Thymus (tissue), 11 donors: ENCODE measurements at regions not wholly inside any gene's neighbourhood (a gene's known extent, or its start where the extent isn't known, plus 50 kb on each side); places are given as distances from the start of the nearest gene placed in this dataset.

ENCODE experiments used
- DNase-seq, 9 donors: peaks; one replicate each; pipeline ENCODE4 v3.0.0-alpha.2; 2013; ENCODE audit warnings: low spot score in 9 of 9, low read depth in 6 of 9, missing footprints in 1 of 9
- H3K27ac ChIP-seq, 2 donors: one replicate each; pipeline ENCODE4 v1.5.1; 2013; ENCODE audit warnings: control low read depth in 1 of 2, low read depth in 1 of 2, low read length in 1 of 2, mild to moderate bottlenecking in 1 of 2, moderate library complexity in 1 of 2
- H3K27me3 ChIP-seq, 2 donors: one replicate each; pipeline ENCODE4 v1.5.1; 2013; ENCODE audit warnings: low read length in 1 of 2; ENCODE audit not compliant: control insufficient read depth in 2 of 2, insufficient read depth in 1 of 2
- H3K36me3 ChIP-seq, 2 donors: one replicate each; pipeline ENCODE4 v1.5.1; 2013; ENCODE audit warnings: low read length in 1 of 2, mild to moderate bottlenecking in 1 of 2, moderate library complexity in 1 of 2; ENCODE audit not compliant: control insufficient read depth in 2 of 2, insufficient read depth in 2 of 2
- H3K4me1 ChIP-seq, 2 donors: one replicate each; pipeline ENCODE4 v1.5.1; 2013; ENCODE audit warnings: low read length in 2 of 2; ENCODE audit not compliant: control insufficient read depth in 2 of 2, insufficient read depth in 2 of 2
- H3K4me3 ChIP-seq, 2 donors: one replicate each; pipeline ENCODE4 v1.5.1; 2013; ENCODE audit warnings: low read length in 2 of 2, control low read depth in 1 of 2, mild to moderate bottlenecking in 1 of 2
- H3K9me3 ChIP-seq, 2 donors: one replicate each; pipeline ENCODE4 v1.5.1; 2013; ENCODE audit warnings: low read length in 1 of 2, mild to moderate bottlenecking in 1 of 2; ENCODE audit not compliant: control insufficient read depth in 2 of 2, insufficient read depth in 1 of 2
- WGBS: extraction: QIAGEN DNeasy Blood & Tissue Kit; methylation state at CpG from one replicate; pipeline ENCODE4 v1.1.7; 2013; 5-methylcytosine and 5-hydroxymethylcytosine counted together
- donor health status: healthy.

DNA sequence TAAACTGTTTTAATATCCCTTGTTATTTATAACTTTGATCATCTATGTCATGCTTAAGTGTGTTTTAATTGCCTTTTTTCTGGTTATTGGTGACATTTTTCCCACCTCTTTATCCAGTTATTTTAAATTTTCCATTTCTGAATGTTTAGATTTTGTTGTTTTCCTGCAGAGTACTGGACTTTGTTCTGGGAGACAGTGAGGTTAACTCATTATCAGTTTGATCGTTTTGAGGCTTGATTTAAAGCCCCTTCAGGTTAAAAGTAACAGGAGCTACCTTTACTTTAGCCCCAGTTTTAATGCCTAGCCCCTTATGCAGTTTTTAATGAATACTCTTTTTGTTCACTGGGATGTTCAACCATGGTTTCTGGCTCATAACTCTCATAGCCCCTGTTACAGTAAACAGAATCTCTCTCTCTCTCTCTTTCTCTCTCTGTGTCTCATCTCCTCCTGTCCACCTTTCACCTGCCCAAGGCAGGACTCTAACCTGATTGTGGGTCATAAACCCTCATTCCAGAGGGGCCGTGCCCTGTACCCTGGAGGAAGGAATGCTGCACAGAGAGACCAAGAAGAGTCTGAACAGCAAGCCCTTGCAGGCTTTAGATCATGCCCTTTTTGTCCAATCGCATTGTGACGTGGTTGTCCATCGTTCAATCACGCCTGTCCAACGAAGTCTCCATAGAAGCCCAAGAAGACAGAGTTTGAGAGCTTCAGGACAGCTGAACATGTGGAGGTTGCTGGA lies 91.8 kb upstream of the WDR72 start:
- WGBS: 89% methylated on average over 7 of the region's 7 CpGs
- Histone ChIP-seq H3K4me3 (no peak overlapping the region), H3K4me1 (no peaks in the 10 kb centered on the region), H3K27ac (no peak overlapping the region), H3K36me3 (no peaks in the 10 kb centered on the region), H3K9me3 (no peaks in the 10 kb centered on the region), H3K27me3 (no peaks in the 10 kb centered on the region)
- no peak for DNase-seq

DNA sequence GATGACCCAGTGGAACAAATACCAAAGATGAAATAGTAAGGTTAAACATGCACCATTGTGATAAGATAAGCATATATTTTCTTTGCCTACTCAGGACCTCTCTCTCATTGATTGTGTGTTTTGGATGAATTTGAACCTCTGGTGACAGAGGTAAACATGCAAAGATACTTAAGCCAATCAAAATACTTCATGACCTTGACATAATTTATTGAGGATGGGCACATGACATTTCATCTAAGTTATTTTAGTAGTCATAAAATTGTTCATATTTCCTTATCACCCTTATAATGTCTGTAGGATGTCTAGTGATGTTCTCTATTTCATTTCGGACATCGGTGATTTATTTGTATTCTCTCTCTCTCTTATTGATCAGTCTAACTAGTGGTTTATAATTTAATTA lies 88.3 kb upstream of the WDR72 start:
- whole genome bisulfite sequencing: 99% methylated on average over 2 of the region's 2 CpGs

DNA sequence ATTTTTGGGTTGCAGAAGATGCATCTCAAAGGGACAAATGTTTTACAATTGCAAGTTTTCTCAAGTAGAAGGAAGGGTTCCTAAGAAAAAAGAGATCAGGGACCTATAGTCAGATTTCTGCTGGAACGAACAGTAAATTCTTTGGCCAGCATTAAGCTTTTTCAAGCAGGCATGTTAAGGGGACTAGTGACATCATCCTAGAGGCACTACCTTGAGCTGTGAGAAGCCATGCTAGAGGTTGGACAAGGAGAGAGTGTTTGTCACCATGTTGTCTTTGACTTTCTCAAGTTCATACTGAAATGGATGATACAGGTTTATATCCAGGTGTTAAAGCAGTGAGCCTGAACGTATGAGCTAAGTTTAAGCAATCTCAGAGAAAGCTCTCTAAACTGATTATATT lies 85.2 kb upstream of the WDR72 start:
- no peaks in the 10 kb centered on the region for H3K27me3 ChIP-seq
- H3K27ac ChIP-seq: no peak overlapping the region
- DNase-seq: no peak
- no peaks in the 10 kb centered on the region for H3K36me3 ChIP-seq
- WGBS: 94% methylated on average over 2 of the region's 2 CpGs
- no peak overlapping the region for H3K4me3 ChIP-seq
- no peaks in the 10 kb centered on the region for H3K4me1 ChIP-seq
- no peaks in the 10 kb centered on the region for H3K9me3 ChIP-seq

More for the DNA sequence above, 88.3 kb upstream of the WDR72 start:
- Histone ChIP-seq H3K4me3 (no peak overlapping the region), H3K36me3 (no peaks in the 10 kb centered on the region), H3K27me3 (no peaks in the 10 kb centered on the region), H3K9me3 (no peaks in the 10 kb centered on the region), H3K27ac (no peak overlapping the region), H3K4me1 (no peaks in the 10 kb centered on the region)
- DNase-seq: no peak

DNA sequence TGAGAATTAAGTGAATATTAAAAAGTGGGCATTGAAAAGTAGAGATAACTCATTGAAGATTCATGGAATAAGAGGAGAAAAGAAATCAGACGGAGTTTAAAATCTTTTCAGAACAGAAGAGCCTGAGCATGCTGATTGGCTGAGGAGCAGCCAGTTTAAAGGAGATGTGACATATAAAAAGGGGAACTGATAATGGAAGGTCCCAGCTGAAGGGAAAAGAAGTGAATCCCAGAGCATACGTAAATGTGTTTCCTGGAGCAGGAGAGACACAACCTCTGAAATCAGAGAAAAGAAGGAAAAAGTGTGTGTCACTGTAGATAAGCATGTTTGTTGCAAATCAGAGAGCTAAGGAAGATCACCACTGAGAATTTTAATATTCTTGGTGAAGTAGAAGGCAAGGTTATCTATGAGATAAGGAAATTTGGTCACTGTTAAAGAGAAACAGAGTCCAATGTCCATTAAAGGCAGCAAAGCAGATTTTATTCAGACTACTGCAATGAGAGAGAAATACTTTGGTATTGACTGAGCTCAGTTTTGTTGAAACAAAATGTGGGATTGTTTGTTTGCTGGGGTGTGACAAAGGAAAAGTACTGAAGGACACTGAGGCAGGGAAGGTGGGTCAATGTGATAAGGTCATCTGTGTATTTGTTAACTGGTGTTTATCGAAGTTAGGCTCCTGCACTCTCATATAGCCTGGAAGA lies 84.6 kb upstream of the WDR72 start:
- no peak for DNase-seq
- H3K4me3 ChIP-seq: no peak overlapping the region
- H3K4me1 ChIP-seq: no peaks in the 10 kb centered on the region
- H3K27me3 ChIP-seq: no peaks in the 10 kb centered on the region
- H3K36me3 ChIP-seq: no peaks in the 10 kb centered on the region
- H3K27ac ChIP-seq: no peak overlapping the region
- WGBS: 56% methylated on average over 3 of the region's 3 CpGs
- no peaks in the 10 kb centered on the region for H3K9me3 ChIP-seq

DNA sequence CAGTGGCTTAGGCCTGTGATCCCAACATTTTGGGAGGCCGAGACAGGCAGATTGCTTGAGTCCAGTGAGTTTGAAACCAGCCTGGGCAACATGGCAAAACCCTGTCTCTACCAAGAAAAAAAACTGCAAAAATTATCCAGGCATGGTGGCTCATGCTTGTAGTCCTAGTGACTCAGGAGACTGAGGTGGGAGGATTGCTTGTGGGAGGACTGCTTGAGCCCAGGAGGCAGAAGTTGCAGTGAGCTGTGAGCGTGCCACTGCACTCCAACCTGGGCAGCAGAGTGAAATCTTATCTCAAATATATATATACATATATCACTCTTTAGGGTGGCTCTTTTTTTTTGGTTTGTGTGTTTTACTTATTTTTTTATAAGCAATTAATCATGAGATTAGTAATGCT lies 83.7 kb upstream of the WDR72 start:
- no peaks in the 10 kb centered on the region for H3K4me1 ChIP-seq
- no peak overlapping the region for H3K27ac ChIP-seq
- no peak for DNase-seq
- no peaks in the 10 kb centered on the region for H3K27me3 ChIP-seq
- no peak overlapping the region for H3K4me3 ChIP-seq
- 91% methylated on average over 2 of the region's 2 CpGs for WGBS
- H3K36me3 ChIP-seq: no peaks in the 10 kb centered on the region
- no peaks in the 10 kb centered on the region for H3K9me3 ChIP-seq

DNA sequence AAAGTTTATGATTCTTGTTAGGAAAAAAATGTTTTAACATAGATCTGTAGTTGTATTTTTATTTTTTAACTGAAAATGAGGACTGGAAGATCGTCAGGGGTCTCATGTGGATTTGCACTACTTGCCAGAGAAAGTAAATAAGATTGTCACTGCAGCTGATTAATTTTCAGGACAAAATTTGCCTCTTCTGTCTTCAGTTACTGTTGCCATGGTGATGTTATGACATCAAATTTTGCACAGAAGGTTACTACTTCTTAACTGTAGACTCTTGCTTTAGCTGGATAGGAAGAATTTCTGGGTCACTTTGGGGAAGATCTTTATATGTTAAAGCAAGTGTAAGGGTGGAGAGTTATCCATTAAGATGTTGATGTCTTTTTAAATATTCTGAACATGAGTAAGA lies 82.2 kb upstream of the WDR72 start:
- Histone ChIP-seq H3K4me3 (no peak overlapping the region), H3K9me3 (no peaks in the 10 kb centered on the region), H3K4me1 (no peaks in the 10 kb centered on the region), H3K36me3 (no peaks in the 10 kb centered on the region), H3K27ac (no peak overlapping the region), H3K27me3 (no peaks in the 10 kb centered on the region)
- no peak for DNase-seq
- 45% methylated on average over 1 of the region's 1 CpG for WGBS

DNA sequence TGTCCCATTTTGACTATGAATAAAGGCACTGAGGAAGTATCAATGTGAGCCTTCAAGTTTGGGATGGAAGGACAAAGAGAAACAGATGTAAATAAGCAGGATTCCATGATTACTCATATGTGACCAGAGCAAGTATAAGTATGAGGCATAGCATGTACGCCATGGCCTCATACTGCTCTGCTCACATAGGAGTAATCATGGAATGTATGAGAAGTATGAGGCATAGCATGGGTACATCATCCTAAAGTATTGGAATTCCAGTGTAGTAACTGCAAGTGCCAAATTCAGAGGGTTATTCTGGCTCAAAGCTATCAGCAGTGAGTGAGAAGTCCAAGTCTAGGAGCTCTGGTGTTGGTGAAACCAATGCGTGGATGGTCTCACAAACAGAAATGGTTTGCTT lies 81.2 kb upstream of the WDR72 start:
- WGBS: 93% methylated on average over 2 of the region's 2 CpGs
- no peak overlapping the region for H3K4me3 ChIP-seq
- no peak for DNase-seq
- H3K9me3 ChIP-seq: no peaks in the 10 kb centered on the region
- no peaks in the 10 kb centered on the region for H3K36me3 ChIP-seq
- H3K27ac ChIP-seq: no peak overlapping the region
- no peaks in the 10 kb centered on the region for H3K4me1 ChIP-seq
- H3K27me3 ChIP-seq: no peaks in the 10 kb centered on the region

DNA sequence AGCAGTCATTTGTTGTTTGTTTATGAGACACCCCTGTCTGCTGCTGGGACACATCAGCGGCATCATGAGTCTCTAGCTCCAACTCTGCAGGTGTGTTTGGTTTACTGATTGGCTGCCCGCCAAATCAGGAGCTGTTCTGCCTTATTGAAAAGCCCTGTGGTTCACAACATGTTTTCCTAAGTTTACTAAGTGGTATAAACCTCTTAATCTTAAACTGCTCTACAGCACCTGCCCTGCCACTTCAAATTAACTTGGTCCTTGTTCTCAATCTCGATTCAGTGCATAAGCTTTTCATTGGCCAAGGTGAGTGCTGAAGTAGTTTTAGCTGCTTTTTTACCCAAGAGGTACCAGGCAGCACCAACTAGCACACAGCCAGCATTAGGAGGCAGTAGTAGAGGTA lies 77.8 kb upstream of the WDR72 start:
- H3K27ac ChIP-seq: no peak overlapping the region

DNA sequence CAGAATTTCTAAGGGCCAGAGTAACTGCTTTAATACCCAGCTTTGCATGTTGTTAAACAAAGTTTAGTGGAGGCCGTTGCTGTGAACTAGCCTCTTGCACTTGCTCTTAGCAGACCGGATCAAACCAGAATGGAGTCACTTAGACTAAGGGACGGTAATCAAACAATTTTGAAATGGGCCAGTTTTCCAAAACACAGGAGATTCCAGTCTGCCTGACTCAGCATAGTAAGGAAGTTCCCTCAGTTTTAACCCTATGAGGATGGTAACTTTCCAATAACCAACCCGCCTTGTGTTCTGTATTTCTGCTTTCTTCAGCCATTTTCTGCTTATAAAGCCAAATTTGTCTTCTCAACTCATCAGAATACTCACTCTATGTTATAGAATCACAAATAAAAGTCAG lies 77.2 kb upstream of the WDR72 start:
- H3K9me3 ChIP-seq: no peaks in the 10 kb centered on the region
- WGBS: 91% methylated on average over 4 of the region's 4 CpGs
- H3K4me1 ChIP-seq: no peaks in the 10 kb centered on the region
- H3K27me3 ChIP-seq: no peaks in the 10 kb centered on the region
- H3K4me3 ChIP-seq: no peak overlapping the region
- H3K27ac ChIP-seq: no peak overlapping the region
- no peaks in the 10 kb centered on the region for H3K36me3 ChIP-seq
- no peak for DNase-seq

More for the DNA sequence above, 77.8 kb upstream of the WDR72 start:
- Histone ChIP-seq H3K4me3 (no peak overlapping the region), H3K9me3 (no peaks in the 10 kb centered on the region), H3K4me1 (no peaks in the 10 kb centered on the region), H3K27me3 (no peaks in the 10 kb centered on the region), H3K36me3 (no peaks in the 10 kb centered on the region)
- 59% methylated on average over 3 of the region's 3 CpGs for WGBS
- peak in 1 of 9 donors; percentile 1 for DNase-seq
